HEK293T (cell line): ENCODE measurements at regions not wholly inside any gene's neighbourhood (a gene's known extent, or its start where the extent isn't known, plus 50 kb on each side); places are given as distances from the start of the nearest gene placed in this dataset.

Source experiments
- CTCF ChIA-PET: fragments of 350-600 bp; formaldehyde crosslinking; extraction: SDS; loops from one replicate; lab custom pipeline; 2021; ENCODE audit warnings: antibody characterized with exemption, inconsistent platforms; lab: Yijun Ruan, JAX
- POLR2A ChIA-PET: fragments of 350-600 bp; formaldehyde crosslinking; extraction: SDS; loops from one replicate; lab custom pipeline; 2020; ENCODE audit warnings: antibody characterized with exemption, inconsistent platforms; lab: Yijun Ruan, JAX
- DNase-seq: peaks from one replicate; pipeline ENCODE4 v3.0.0; 2012; ENCODE audit warnings: mixed read lengths; ENCODE audit errors: extremely low spot score
- ARNT ChIP-seq: fragments of 450-650 bp; IDR thresholded peaks from 2 replicates; pipeline ENCODE4 v1.6.1; 2017; ENCODE audit warnings: mild to moderate bottlenecking
- BHLHE40 ChIP-seq: fragments of 450-650 bp; IDR thresholded peaks from 2 replicates; pipeline ENCODE4 v1.6.1; 2016; ENCODE audit warnings: mild to moderate bottlenecking, moderate library complexity, borderline replicate concordance
- CTBP1 ChIP-seq: fragments of 450-650 bp; IDR thresholded peaks from 2 replicates; pipeline ENCODE4 v1.6.1; 2016; ENCODE audit warnings: borderline replicate concordance
- ELF4 ChIP-seq: fragments of 450-650 bp; IDR thresholded peaks from 2 replicates; pipeline ENCODE4 v1.6.1; 2017; ENCODE audit warnings: antibody characterized with exemption
- FOXA1 ChIP-seq: fragments of 450-650 bp; IDR thresholded peaks from 2 replicates; pipeline ENCODE4 v1.6.1; 2016; ENCODE audit warnings: mild to moderate bottlenecking
- FOXK2 ChIP-seq: fragments of 450-650 bp; IDR thresholded peaks from 2 replicates; pipeline ENCODE4 v1.6.1; 2016; ENCODE audit warnings: mild to moderate bottlenecking
- FOXM1 ChIP-seq: fragments of 450-650 bp; IDR thresholded peaks from 2 replicates; pipeline ENCODE4 v1.6.1; 2017; ENCODE audit warnings: mild to moderate bottlenecking, borderline replicate concordance
- HDGF ChIP-seq: fragments of 450-650 bp; IDR thresholded peaks from 2 replicates; pipeline ENCODE4 v1.6.1; 2017; ENCODE audit warnings: antibody characterized with exemption, borderline replicate concordance
- L3MBTL2 ChIP-seq: fragments of 450-650 bp; conservative IDR thresholded peaks from 2 replicates; pipeline ENCODE4 v1.6.1; 2016; ENCODE audit warnings: mild to moderate bottlenecking
- LEF1 ChIP-seq: fragments of 450-650 bp; IDR thresholded peaks from 2 replicates; pipeline ENCODE4 v1.6.1; 2017; ENCODE audit warnings: mild to moderate bottlenecking, borderline replicate concordance
- NFRKB ChIP-seq: fragments of 450-650 bp; IDR thresholded peaks from 2 replicates; pipeline ENCODE4 v1.6.1; 2016; ENCODE audit warnings: mild to moderate bottlenecking, moderate library complexity
- PKNOX1 ChIP-seq: fragments of 450-650 bp; IDR thresholded peaks from 2 replicates; pipeline ENCODE4 v1.6.1; 2016
- SP1 ChIP-seq: fragments of 450-650 bp; IDR thresholded peaks from 2 replicates; pipeline ENCODE4 v1.6.1; 2017
- SUZ12 ChIP-seq: fragments of 450-650 bp; IDR thresholded peaks from 2 replicates; pipeline ENCODE4 v1.6.1; 2016; ENCODE audit warnings: mild to moderate bottlenecking
- TARDBP ChIP-seq: fragments of 450-650 bp; IDR thresholded peaks from 2 replicates; pipeline ENCODE4 v1.6.1; 2016
- ZNF384 ChIP-seq: fragments of 450-650 bp; IDR thresholded peaks from 2 replicates; pipeline ENCODE4 v1.6.1; 2016

GRCh38 chr11:128055576-128056217 is 531.7 kb downstream of the ETS1 start:
- no peak for TF ChIP-seq ELF4
- no peak for TF ChIP-seq HDGF
- TF ChIP-seq BHLHE40: no peak
- no peak for TF ChIP-seq LEF1
- TF ChIP-seq FOXM1: no peak
- TF ChIP-seq FOXK2: no peak
- no peak for TF ChIP-seq SP1
- TF ChIP-seq TARDBP: no peak
- no peak for TF ChIP-seq L3MBTL2
- TF ChIP-seq NFRKB: no peak
- TF ChIP-seq ARNT: no peak
- no peak for TF ChIP-seq SUZ12
- TF ChIP-seq CTBP1: no peak
- TF ChIP-seq FOXA1: no peak
- no peak for TF ChIP-seq ZNF384
- no peak for TF ChIP-seq PKNOX1
- ChIA-PET POLR2A (no interaction called here), CTCF (interaction anchor here (0.7 kb wide), 1 partner anchor 45 kb away, joined by 4 read pairs; no protein-coding TSS in a partner anchor)
- DNase-seq: no peak

DNA sequence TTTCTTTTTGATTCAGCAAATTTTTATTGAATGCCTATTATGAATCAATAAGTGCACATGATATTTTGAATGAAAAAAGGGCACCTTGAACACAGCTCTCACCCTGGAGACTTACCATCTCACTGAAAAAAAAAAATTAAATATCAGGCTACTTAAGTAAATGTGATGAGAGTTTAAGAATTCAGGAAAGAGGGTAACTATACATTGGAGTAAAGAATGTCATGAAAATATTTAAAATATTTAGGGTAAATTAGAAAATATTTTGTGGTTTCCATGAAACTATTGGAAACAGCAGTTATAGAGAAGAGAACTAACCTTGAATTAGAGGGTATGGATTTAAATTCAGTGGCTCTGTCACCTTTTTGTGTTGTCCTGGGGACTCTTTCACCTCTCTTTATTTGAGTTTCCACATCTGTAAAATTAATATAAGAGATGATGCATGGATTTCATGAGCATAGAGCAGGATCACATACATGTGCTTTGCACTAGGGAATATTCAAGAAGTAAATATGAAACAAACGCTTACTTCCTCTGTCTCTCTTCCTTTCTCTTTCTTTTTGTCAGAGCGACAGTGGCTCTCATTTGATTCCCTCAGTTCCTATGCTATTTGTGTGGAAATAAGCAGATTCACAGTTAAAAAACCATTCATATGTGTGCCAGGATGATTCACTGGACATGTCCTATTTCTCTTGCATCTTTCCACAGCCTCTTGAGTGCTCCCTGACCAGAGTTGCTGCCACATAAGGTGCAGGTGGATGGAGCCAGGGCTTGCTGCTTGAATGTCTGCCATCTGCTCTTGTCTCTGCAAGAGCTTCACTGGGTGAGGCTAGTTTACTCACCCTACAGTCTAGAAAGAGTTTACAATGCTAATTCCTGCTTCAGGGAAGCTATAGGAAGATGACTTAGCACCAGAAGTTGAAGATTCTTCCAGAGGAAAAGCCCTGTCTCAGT is 533.1 kb downstream of the ETS1 start:
- TF ChIP-seq HDGF (no peak), BHLHE40 (no peak), LEF1 (no peak), TARDBP (no peak), ZNF384 (no peak), FOXK2 (no peak), CTBP1 (no peak), FOXA1 (no peak), L3MBTL2 (no peak), NFRKB (no peak), SUZ12 (no peak), FOXM1 (no peak), SP1 (no peak), ELF4 (no peak), PKNOX1 (no peak)
- CTCF ChIA-PET: interaction anchor here (0.9 to 1.1 kb wide), 2 partner anchors 104 to 578 kb away, joined by 3 to 6 read pairs; no protein-coding TSS in a partner anchor
- DNase-seq: no peak
- POLR2A ChIA-PET: no interaction called here

- no peak for DNase-seq
- ChIA-PET POLR2A (no interaction called here), CTCF (interaction anchor here (0.9 to 1.1 kb wide), 2 partner anchors 105 to 579 kb away, joined by 3 to 6 read pairs; no protein-coding TSS in a partner anchor)
- TF ChIP-seq BHLHE40 (no peak), PKNOX1 (no peak), HDGF (no peak), SP1 (no peak), LEF1 (no peak), FOXM1 (no peak), CTBP1 (no peak), ZNF384 (no peak), TARDBP (no peak)
Observed at GRCh38 chr11:128052912-128053641, 534.3 kb downstream of the ETS1 start.

DNA sequence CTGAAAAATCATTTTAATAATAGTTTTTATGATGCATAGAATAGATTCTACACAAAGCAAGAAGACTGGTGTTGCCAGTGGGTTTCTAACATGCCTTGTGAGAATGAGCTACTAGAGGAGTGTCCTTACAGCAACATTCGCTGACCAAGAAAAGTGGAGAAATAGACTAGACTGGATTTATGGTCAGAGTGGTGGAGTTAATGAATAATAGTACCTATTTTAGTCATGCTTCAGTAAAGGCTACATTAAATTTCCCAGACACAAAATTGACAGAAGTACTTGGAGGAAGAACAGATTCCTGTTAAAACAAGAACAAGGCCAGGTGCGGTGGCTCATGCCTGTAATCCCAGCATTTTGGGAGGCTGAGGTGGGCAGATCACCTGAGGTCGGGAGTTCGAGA is 539.2 kb downstream of the ETS1 start:
- CTCF ChIA-PET: no interaction called here
- POLR2A ChIA-PET: no interaction called here
- no peak for DNase-seq
- TF ChIP-seq FOXM1 (no peak), L3MBTL2 (no peak), NFRKB (no peak), FOXA1 (no peak), SP1 (no peak), ELF4 (no peak), LEF1 (no peak), ZNF384 (no peak), HDGF (no peak), FOXK2 (no peak), ARNT (no peak), CTBP1 (no peak), BHLHE40 (no peak), PKNOX1 (no peak)
